GM19238 (cell line): ENCODE measurements at regions not wholly inside any gene's neighbourhood (a gene's known extent, or its start where the extent isn't known, plus 50 kb on each side); places are given as distances from the start of the nearest gene placed in this dataset.

ENCODE experiments used
- DNase-seq: peaks from one replicate; pipeline ENCODE4 v3.0.0; 2011; ENCODE audit warnings: low spot score; ENCODE audit not compliant: insufficient read length

GRCh38 chr13:80284290-80284689 is 56.6 kb downstream of the SPRY2 start:
- no peak for DNase-seq

GRCh38 chr13:80278706-80279105 is 62.2 kb downstream of the SPRY2 start:
- no peak for DNase-seq

DNA sequence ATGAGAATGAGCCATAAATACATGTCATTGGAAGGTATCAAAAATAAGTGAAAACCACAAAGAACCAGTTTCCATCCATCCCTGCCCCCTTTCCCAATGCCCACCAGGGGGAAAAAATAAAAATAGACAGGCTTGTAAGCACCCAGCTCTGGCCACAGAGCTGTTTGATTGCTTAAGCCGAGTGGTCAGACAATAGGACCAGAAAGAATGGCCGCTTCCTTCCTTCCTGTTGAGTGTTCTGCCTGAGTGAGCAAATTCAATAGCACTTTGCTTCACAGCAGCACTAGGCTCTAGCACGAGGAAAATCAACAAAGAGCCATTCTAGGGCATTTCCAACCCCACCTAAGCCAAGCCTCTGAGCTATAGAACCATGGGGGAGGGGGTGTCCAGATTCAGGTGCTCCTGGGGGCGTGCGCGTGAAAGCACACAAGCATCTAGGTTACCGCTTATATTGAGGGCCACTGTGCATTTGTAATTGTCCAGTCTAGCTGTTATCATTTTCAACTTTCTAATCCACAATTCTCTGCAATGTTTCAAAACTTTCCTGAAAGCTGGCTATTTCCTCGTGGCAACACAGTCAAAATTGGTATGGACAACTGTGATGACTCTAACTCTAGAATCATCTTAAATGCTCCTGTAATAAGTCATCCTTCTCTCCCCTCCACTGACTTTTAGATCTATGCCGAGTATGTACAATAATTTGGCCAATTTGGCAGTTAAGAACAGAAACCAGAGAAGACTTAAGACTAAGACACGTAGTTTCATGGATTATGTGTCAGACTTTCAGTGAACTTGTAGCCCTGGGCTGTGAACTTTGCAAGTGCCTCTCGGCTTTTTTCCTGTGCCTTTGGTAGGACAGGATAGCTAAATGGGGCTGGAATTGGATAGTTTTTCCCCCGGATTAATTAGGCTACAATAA is 64.3 kb downstream of the SPRY2 start:
- DNase-seq: no peak

DNA sequence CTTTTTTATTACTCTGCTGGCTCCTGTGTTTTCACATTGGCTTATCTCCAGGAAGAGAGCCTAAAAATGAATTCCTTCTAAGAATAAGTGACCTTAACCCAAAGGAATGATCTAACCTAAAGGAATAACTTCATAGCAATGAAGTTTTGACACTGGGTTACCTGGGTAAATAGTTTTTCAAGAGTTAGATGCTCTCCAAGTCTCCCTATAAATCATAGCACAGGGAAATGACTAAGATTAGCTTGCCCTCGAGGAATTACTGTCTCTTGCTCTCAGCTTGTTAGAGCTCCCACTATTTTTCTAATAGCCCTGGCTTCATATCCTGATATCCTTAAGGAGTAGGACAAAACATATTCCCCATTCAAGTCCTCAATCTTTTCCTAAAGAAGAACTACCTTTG is 66.3 kb downstream of the SPRY2 start:
- DNase-seq: no peak

GRCh38 chr13:80273718-80274117 is 67.2 kb downstream of the SPRY2 start:
- no peak for DNase-seq

DNA sequence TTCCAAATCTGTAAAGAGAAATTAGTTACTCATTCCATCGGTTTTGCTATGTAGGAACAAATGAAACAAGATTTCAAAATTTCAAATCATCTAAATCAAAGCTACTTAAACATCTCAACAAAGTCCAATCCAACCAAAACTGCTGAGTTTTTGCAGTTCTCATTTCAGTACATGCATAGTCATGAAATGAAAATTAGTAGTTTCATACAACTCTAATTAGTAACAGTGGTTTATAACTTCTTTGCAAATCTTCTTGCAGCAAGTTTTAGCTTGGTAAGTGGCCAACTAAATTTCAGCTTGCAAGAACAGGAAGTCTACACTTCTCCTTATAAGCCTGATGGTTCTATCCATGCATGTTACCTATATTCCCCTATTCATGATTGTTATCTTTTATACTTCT is 75.6 kb downstream of the SPRY2 start:
- DNase-seq: no peak

DNA sequence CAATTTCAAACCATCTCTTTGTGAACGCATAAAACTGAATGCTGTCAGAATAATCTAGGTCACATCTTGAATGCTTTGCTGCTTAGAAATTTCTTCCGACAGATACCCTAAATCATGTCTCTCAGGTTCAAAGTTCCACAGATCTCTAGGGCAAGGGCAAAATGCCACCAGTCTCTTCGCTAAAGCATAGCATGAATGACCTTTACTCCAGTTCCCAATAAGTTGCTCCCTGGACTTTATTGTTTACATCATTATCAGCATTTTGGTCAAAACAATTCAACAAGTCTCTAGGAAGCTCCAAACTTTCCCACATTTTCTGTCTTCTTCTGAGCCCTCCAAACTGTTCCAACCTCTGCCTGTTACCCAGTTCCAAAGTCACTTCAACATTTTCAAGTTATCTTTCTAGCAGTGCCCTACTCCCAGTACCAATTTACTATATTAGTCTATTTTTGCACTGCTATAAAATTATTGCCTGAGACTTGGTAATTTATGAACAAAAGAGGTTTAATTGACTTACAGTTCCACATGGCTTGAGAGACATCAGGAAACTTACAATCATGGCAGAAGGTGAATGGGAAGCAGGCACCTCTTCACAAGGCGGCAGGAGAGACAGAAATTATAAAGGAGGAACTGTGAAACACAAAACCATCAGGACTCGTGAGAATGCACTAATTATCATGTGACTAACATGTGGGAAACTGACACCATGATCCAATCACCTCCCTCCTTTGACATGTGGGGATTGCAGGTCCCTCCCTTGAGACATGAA is 77.0 kb downstream of the SPRY2 start:
- DNase-seq: no peak

DNA sequence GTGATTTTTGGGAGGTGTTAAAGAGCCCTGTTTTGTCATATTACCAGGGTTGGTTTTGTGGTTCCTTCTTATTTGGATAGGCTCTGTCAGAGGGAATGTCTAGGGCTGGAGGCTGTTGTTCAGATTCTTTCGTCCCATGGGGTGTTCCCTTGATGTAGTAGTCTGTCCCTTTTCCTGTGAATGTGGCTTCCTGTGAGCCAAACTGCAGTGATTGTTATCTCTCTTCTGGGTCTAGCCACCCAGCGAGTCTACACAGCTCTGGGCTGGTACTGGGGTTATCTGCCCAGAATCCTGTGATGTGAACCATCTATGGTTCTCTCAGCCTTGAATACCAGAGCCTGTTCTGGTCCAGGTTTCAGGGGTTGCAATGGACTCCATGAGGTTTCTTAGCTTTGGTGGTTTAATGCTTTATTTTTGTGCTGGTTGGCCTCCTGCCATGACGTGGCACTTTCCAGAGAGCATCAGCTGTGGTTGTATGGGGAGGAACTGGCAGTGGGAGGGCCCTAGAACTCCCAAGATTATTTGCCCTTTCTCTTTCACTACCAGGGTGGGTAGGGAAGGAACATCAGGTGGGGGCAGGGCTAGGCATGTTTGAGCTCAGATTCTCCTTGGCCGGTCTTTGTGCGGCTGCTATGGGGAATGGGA is 78.8 kb downstream of the SPRY2 start:
- no peak for DNase-seq

DNA sequence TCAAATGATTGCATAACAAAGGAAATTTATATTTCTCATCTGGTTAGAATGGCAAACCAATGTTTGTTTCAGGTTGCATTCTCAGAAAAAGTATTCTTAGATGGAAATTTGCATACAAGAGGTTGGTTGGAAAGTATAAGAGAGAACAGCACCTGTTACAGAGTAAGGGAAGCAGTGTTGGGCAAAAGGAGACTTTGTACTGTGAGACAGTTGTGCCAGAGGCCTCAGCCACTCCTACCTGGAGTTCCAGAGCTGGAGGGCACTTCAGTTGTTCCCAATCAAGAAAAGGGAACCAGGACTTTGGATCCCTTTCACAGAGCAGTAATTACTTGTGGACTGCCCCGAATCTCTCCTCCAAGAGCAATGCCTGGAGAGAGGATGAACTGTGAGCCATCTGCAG is 81.8 kb downstream of the SPRY2 start:
- DNase-seq: no peak

DNA sequence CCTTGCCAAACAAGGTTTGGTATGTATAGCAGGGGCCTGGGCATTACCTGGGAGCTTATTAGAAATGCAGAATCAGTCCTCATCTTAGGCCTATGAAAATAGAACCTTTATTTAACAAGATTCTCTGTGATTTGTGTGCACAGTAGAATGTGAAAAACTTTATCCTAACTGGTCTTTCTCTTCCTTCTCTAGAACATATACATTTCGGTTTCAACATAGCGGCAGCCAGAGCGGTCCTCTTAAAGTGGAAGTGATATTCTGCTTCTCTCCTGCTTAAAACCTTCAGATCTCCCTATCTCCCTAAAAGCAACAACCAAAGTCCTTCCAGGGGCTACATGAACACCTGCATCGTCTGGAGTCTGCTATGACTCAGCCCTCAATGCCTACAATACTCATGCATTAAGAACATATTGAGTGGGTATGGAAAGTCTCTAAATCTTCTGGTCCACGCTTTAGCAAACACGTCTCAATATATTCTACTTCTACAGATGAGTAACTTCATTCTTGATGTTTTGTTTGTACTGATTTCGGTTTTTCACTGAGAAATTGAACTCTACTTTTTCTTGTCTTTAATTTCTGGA is 84.5 kb downstream of the SPRY2 start:
- DNase-seq: no peak

GRCh38 chr13:80255946-80256345 is 85.0 kb downstream of the SPRY2 start:
- no peak for DNase-seq

DNA sequence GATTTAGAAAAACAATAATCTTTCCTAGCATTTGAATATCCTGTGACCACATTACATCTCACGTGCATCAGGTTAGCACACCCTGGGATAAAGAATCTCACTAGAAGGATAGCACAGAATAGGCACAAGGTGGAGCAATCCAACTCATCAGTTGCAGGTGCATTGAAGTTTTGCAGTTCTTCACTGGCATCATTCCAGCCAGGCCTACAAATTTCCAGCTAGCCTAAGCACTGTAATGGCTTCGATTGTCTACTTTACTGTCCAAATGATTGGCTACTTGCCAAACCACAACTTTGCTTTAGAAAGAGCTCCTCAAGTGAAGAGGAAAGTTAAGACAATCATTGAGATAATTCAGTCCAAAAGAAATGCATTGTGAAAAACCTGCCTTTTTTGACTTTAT is 89.5 kb downstream of the SPRY2 start:
- no peak for DNase-seq

- DNase-seq: no peak
Observed at GRCh38 chr13:80250213-80250810, 90.6 kb downstream of the SPRY2 start.

DNA sequence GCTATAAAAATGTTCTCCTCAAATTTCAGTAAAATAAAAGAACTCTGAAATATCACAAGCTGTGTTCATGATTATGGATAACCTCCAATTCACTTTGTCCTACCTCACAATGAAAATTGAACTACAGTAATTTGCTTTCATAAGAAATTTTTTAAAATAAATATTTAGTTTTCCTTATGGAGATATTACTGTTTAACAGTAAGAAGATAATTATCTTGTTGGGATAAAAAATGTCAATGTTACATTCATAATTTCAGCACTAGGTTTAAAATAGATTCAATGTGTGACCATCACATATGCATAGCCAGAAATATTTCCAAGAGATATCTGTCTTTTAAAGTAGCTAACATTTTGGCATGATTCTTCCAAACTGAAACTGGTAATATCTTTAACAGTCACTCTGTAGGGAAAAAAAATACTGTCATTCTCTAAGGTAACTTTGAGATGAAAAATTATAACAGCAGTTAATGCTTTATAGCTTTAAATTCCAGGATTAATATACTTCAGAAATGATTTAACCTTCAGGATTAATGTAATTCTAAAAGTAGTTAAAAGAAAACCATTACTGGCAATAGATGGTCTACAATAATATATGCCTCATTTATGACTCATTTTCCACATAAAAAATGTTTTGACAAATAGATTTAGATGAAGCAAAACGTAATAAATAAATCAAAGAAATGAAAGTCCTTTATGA is 91.3 kb downstream of the SPRY2 start:
- DNase-seq: no peak

DNA sequence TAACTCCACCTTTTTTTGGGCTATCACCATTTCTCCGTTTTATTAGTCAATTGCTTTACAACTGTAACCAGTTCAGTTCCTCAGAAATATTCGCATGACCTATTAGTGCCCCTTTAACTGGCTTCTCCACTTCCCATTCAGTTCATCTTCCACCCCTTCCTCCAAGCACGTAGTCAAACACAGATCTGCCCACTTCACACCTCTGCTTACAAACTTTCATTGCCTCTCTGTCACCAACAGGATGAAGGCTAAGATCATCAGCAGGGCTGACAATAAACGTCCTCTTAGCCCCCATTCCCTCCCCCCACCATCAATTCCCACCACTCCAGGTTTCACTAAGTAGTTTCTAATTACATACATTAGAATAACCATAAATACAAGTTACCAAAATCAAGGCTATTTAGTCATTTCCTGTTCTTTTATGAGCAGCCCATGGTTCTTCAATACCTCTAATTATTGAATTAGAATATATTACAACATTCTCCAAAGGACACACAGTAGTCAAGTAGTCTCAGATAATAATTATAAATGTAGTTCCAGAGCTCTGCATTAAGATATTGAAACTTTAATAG is 95.7 kb downstream of the SPRY2 start:
- DNase-seq: no peak

DNA sequence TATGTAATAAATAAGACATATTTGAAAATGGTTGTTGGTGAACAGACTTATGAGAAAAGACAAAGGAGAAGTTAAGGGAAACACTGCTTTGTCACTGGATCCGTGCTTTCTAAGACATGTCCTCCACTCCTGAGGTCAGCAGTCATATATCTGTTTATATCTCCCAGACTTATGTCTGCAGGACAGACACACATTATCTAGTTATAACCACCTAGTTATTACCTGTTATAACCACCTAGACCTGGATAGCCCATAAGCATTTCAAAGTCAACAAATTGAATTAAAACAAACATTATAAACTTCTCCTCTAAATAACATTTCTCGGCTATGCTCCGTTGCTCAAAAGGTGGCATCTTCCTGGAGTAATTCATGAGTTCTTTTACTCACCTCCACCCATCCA is 96.4 kb downstream of the SPRY2 start:
- DNase-seq: no peak

DNA sequence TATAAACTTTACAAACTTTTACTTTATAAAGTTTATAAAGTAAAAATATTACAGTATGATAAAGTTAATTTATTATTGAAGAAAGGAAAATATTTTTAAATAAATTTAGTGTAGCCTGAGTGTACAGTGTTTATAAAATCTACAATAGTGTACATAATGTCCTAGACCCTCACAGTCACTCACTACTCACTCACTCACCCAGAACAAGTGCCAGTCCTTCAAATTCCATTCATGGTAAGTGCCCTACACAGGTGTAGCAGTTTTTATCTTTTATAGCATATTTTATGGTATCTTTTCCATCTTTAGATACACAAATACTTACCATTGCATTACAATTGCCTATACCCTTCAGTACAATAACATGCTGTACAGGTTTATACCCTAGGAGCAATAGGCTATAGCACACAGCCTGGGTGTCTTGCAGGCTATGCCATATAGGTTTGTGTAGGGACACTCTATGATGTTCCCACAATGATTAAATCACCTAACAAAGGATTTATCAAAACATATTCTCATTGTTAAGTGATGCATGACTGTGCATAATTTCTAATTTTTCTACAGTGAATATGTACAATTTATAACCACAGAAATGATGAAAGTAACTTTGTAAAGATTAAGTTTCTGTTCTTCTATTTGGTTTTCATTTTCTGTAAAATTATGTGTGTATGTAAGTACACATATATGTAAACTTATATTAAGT is 98.0 kb downstream of the SPRY2 start:
- DNase-seq: no peak

GRCh38 chr13:80239571-80240255 is 101.2 kb downstream of the SPRY2 start:
- DNase-seq: no peak

GRCh38 chr13:80239116-80239515 is 101.8 kb downstream of the SPRY2 start:
- no peak for DNase-seq
